Stimulated activated CD4-positive, alpha-beta T cell treated with anti-CD3 and anti-CD28 coated beads, Interleukin-15, amount 100 ng/mL, for 48 hours (primary cell): ENCODE measurements at regions not wholly inside any gene's neighbourhood (a gene's known extent, or its start where the extent isn't known, plus 50 kb on each side); places are given as distances from the start of the nearest gene placed in this dataset.

Source experiments
- DNase-seq, 2 donors: peaks; one replicate each; pipeline ENCODE4 v3.0.0-alpha.2; 2020; ENCODE audit warnings: low read depth in 2 of 2

- no peak for DNase-seq
Observed at GRCh38 chr4:100970414-100970813, 376.9 kb downstream of the PPP3CA start.

GRCh38 chr4:100969925-100970324, 377.4 kb downstream of the PPP3CA start:
- no peak for DNase-seq

- no peak for DNase-seq
Observed at GRCh38 chr4:100968046-100968445, 379.3 kb downstream of the PPP3CA start.

- DNase-seq = no peak
Observed at GRCh38 chr4:100963627-100964026, 383.7 kb downstream of the PPP3CA start.

- DNase-seq = no peak
Observed at GRCh38 chr4:100962698-100963097, 384.6 kb downstream of the PPP3CA start.

- no peak for DNase-seq
Observed at GRCh38 chr4:100960232-100960631, 387.1 kb downstream of the PPP3CA start.

GRCh38 chr4:100954046-100954445, 393.3 kb downstream of the PPP3CA start:
- no peak for DNase-seq

- DNase-seq = no peak
Observed at GRCh38 chr4:100953616-100954015, 393.7 kb downstream of the PPP3CA start.

- no peak for DNase-seq
Observed at GRCh38 chr4:100952590-100952989, 394.7 kb downstream of the PPP3CA start.

GRCh38 chr4:100949350-100949935, 397.9 kb downstream of the PPP3CA start:
- no peak for DNase-seq

GRCh38 chr4:100948911-100949310, 398.4 kb downstream of the PPP3CA start:
- no peak for DNase-seq

- no peak for DNase-seq
Observed at GRCh38 chr4:100945789-100946188, 401.5 kb downstream of the PPP3CA start.

GRCh38 chr4:100938698-100939097, 408.6 kb downstream of the PPP3CA start:
- DNase-seq = no peak

GRCh38 chr4:100936661-100937375, 410.5 kb downstream of the PPP3CA start:
- DNase-seq = no peak

- no peak for DNase-seq
Observed at GRCh38 chr4:100935090-100935489, 412.2 kb downstream of the PPP3CA start.

GRCh38 chr4:100933628-100934027, 413.7 kb downstream of the PPP3CA start:
- no peak for DNase-seq

GRCh38 chr4:100929758-100930157, 411.9 kb upstream of the EMCN start:
- DNase-seq = no peak

GRCh38 chr4:100929135-100929534, 411.3 kb upstream of the EMCN start:
- no peak for DNase-seq

GRCh38 chr4:100926039-100926717, 408.4 kb upstream of the EMCN start:
- DNase-seq = no peak

GRCh38 chr4:100913685-100914084, 395.9 kb upstream of the EMCN start:
- no peak for DNase-seq

- DNase-seq = no peak
Observed at GRCh38 chr4:100908540-100908939, 390.7 kb upstream of the EMCN start.

GRCh38 chr4:100907465-100908454, 389.9 kb upstream of the EMCN start:
- no peak for DNase-seq
